ENCODE measurements at regions not wholly inside any gene's neighbourhood (a gene's known extent, or its start where the extent isn't known, plus 50 kb on each side); places are given as distances from the start of the nearest gene placed in this dataset.
"Not testable (repeated sequence)": the region's sequence is repeated elsewhere in the genome, so short reads cannot be mapped to it uniquely, and the experiment has no call there.

GRCh38 chr10:33833566-33833965 is 499.1 kb upstream of the NRP1 start:
- intact Hi-C loops (cut with DNase I; ENCODE audit: low total_unique reads), result no loop called here
- no peak overlapping the region for H3K27ac ChIP-seq
- H3K9me3 ChIP-seq, result no peaks in the 10 kb centered on the region
- no peak for DNase-seq
- no peak for TF ChIP-seq CTCF (IDR thresholded peaks at IDR 0.05)
- no peak for TF ChIP-seq POLR2A (IDR thresholded peaks at IDR 0.05)
- no peaks in the 10 kb centered on the region for H3K36me3 ChIP-seq
- no peak overlapping the region for H3K4me3 ChIP-seq
- no peaks in the 10 kb centered on the region for H3K4me1 ChIP-seq
- no peaks in the 10 kb centered on the region for H3K27me3 ChIP-seq

GRCh38 chr10:33832124-33832787 is 497.8 kb upstream of the NRP1 start:
- TF ChIP-seq POLR2A (IDR thresholded peaks at IDR 0.05), result no peak
- no peak for TF ChIP-seq CTCF (IDR thresholded peaks at IDR 0.05)
- intact Hi-C loops (cut with DNase I; ENCODE audit: low total_unique reads), result no loop called here
- H3K4me3 ChIP-seq, result no peak overlapping the region

GRCh38 chr10:33831591-33831990 is 497.1 kb upstream of the NRP1 start:
- Histone ChIP-seq H3K4me1 (no peaks in the 10 kb centered on the region), H3K4me3 (no peak overlapping the region), H3K36me3 (no peaks in the 10 kb centered on the region), H3K27ac (no peak overlapping the region), H3K9me3 (no peaks in the 10 kb centered on the region), H3K27me3 (no peaks in the 10 kb centered on the region)
- intact Hi-C loops (cut with DNase I; ENCODE audit: low total_unique reads), result no loop called here
- TF ChIP-seq POLR2A (IDR thresholded peaks at IDR 0.05) (no peak), CTCF (IDR thresholded peaks at IDR 0.05) (no peak)
- DNase-seq, result no peak

More at GRCh38 chr10:33832124-33832787, 497.8 kb upstream of the NRP1 start:
- Histone ChIP-seq H3K27ac (no peak overlapping the region), H3K4me1 (no peaks in the 10 kb centered on the region), H3K27me3 (no peaks in the 10 kb centered on the region), H3K9me3 (no peaks in the 10 kb centered on the region), H3K36me3 (no peaks in the 10 kb centered on the region)
- DNase-seq, result no peak

GRCh38 chr10:33829899-33830298 is 495.4 kb upstream of the NRP1 start:
- H3K9me3 ChIP-seq; H3K27me3 ChIP-seq; DNase-seq; H3K4me1 ChIP-seq; intact Hi-C loops (cut with DNase I; ENCODE audit: low total_unique reads); H3K36me3 ChIP-seq; H3K27ac ChIP-seq; H3K4me3 ChIP-seq: not testable (repeated sequence)

- DNase-seq, result no peak
- H3K4me3 ChIP-seq, result no peak overlapping the region
- H3K36me3 ChIP-seq, result no peaks in the 10 kb centered on the region
- H3K27ac ChIP-seq, result no peak overlapping the region
- no peaks in the 10 kb centered on the region for H3K4me1 ChIP-seq
- intact Hi-C loops (cut with DNase I; ENCODE audit: low total_unique reads), result no loop called here
- TF ChIP-seq POLR2A (IDR thresholded peaks at IDR 0.05) (no peak), CTCF (IDR thresholded peaks at IDR 0.05) (no peak)
- H3K27me3 ChIP-seq, result no peaks in the 10 kb centered on the region
- H3K9me3 ChIP-seq, result no peaks in the 10 kb centered on the region
These were observed 494.1 kb upstream of the NRP1 start for GRCh38 chr10:33828592-33828991.

- Histone ChIP-seq H3K4me3 (no peak overlapping the region), H3K27me3 (no peaks in the 10 kb centered on the region), H3K36me3 (no peaks in the 10 kb centered on the region), H3K4me1 (no peaks in the 10 kb centered on the region), H3K27ac (no peak overlapping the region), H3K9me3 (no peaks in the 10 kb centered on the region)
- TF ChIP-seq POLR2A (IDR thresholded peaks at IDR 0.05), result no peak
- DNase-seq, result no peak
- intact Hi-C loops (cut with DNase I; ENCODE audit: low total_unique reads), result no loop called here
These were observed 491.7 kb upstream of the NRP1 start for GRCh38 chr10:33826186-33826585.

All from uterus (tissue), 3 donors.